ENCODE measurements at regions not wholly inside any gene's neighbourhood (a gene's known extent, or its start where the extent isn't known, plus 50 kb on each side); places are given as distances from the start of the nearest gene placed in this dataset.
"Not testable (repeated sequence)": the region's sequence is repeated elsewhere in the genome, so short reads cannot be mapped to it uniquely, and the experiment has no call there.

DNA sequence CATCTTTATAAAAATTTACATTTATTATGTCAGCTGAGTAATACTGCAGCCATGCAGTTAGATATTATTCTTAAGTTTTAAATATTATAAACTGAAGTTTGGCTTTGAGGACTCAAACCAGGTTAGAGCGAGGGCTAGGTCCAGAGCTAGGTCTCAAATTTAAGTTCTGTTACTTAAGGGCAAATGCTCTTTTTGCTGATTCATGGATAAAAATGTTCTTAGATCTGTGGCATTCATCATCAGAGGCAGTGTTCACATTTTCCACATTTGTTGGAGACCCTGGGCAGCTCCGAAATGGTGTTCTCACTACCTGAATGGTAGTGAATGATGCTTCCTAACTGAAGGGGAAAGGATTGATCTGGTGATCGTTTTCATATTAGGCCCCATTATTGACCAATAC lies 121.4 kb upstream of the MB21D2 start:
- no peak for DNase-seq (ENCODE audit: low spot score in 2 of 2)
- intact Hi-C loops (cut with DNase I; ENCODE audit: low total_unique reads), result no loop called here
- H3K4me3 ChIP-seq (ENCODE audit: low read depth, poor library complexity, severe bottlenecking), result no peak overlapping the region
- WGBS, 2 donors, result 93 to 94% methylated on average over 3 of the region's 3 CpGs
- TF ChIP-seq, protein P1, sequence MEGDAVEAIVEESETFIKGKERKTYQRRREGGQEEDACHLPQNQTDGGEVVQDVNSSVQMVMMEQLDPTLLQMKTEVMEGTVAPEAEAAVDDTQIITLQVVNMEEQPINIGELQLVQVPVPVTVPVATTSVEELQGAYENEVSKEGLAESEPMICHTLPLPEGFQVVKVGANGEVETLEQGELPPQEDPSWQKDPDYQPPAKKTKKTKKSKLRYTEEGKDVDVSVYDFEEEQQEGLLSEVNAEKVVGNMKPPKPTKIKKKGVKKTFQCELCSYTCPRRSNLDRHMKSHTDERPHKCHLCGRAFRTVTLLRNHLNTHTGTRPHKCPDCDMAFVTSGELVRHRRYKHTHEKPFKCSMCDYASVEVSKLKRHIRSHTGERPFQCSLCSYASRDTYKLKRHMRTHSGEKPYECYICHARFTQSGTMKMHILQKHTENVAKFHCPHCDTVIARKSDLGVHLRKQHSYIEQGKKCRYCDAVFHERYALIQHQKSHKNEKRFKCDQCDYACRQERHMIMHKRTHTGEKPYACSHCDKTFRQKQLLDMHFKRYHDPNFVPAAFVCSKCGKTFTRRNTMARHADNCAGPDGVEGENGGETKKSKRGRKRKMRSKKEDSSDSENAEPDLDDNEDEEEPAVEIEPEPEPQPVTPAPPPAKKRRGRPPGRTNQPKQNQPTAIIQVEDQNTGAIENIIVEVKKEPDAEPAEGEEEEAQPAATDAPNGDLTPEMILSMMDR (IDR thresholded peaks at IDR 0.05), result no peak
- TF ChIP-seq POLR2A (IDR thresholded peaks at IDR 0.05), result no peak

DNA sequence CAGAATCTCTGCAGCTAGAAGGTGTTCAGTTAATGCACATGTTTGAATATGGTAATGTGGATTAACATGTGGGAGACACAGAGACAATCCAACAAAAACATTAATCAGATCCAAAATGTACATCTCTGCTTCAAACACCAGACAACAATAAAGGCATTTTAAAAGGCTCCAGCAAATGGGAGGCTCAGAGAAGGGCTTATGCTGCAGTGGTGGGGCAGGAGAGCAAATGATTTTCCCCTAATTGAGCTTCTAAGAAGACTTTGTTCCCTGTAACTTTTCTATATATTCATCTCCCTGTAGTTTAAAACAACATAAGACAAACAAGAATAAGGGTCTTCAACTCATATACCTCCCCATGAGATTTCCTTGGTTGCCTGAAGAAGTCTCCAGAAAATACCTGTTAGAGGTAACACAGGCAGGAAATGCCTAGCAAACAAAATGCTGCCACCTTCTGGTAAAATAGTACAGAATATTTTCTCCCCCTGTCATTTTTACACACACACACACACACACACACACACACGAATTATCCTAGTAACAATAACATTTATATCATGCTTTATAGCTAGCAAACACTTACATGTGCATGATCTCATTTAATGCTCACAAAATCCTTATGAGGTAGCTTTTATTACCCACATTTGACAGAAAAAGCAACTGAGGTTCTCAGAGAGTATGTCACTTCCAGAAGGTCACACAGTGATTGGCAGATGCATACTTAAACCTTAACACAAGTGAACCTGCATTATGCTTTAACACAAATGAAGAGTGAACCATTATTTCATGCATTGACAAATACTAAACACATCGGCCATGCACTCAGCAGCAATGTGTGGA lies 123.4 kb upstream of the MB21D2 start:
- intact Hi-C loops (cut with DNase I; ENCODE audit: low total_unique reads), result loop anchor here (5.0 kb wide), 1 partner anchor 229 kb away; no protein-coding TSS in a partner anchor
- TF ChIP-seq, protein P1 (IDR thresholded peaks at IDR 0.05), result no peak
- TF ChIP-seq POLR2A (IDR thresholded peaks at IDR 0.05), result no peak
- H3K4me3 ChIP-seq (ENCODE audit: low read depth, poor library complexity, severe bottlenecking), result no peak overlapping the region
- no peak for DNase-seq (ENCODE audit: low spot score in 2 of 2)
- WGBS, 2 donors, result 41 to 47% methylated on average over 2 of the region's 2 CpGs

- H3K4me3 ChIP-seq (ENCODE audit: low read depth, poor library complexity, severe bottlenecking), result no peak overlapping the region
- intact Hi-C loops (cut with DNase I; ENCODE audit: low total_unique reads), result no loop called here
- DNase-seq (ENCODE audit: low spot score in 2 of 2), result no peak
- no peak for TF ChIP-seq POLR2A (IDR thresholded peaks at IDR 0.05)
- WGBS, 2 donors, result 64 to 74% methylated on average over 5 of the region's 5 CpGs
Measured at GRCh38 chr3:193046371-193046770, 128.7 kb upstream of the MB21D2 start.

- intact Hi-C loops (cut with DNase I; ENCODE audit: low total_unique reads); H3K4me3 ChIP-seq (ENCODE audit: low read depth, poor library complexity, severe bottlenecking): not testable (repeated sequence)
- WGBS, 2 donors, result 0 to 71% methylated on average over 1 of the region's 1 CpG
Measured at GRCh38 chr3:193047461-193047860, 129.8 kb upstream of the MB21D2 start.

GRCh38 chr3:193048127-193048526 lies 130.5 kb upstream of the MB21D2 start:
- no peak for DNase-seq (ENCODE audit: low spot score in 2 of 2)
- WGBS, 2 donors, result 53 to 58% methylated on average over 1 of the region's 1 CpG
- no peak overlapping the region for H3K4me3 ChIP-seq (ENCODE audit: low read depth, poor library complexity, severe bottlenecking)
- intact Hi-C loops (cut with DNase I; ENCODE audit: low total_unique reads), result no loop called here
- TF ChIP-seq, protein P1 (IDR thresholded peaks at IDR 0.05), result no peak
- no peak for TF ChIP-seq POLR2A (IDR thresholded peaks at IDR 0.05)

More at GRCh38 chr3:193047461-193047860, 129.8 kb upstream of the MB21D2 start:
- not testable (repeated sequence) for DNase-seq (ENCODE audit: low spot score in 2 of 2)

- TF ChIP-seq POLR2A (IDR thresholded peaks at IDR 0.05), result no peak
- TF ChIP-seq, protein P1 (IDR thresholded peaks at IDR 0.05), result no peak
- 48 to 52% methylated on average over 4 of the region's 4 CpGs for WGBS, 2 donors
- intact Hi-C loops (cut with DNase I; ENCODE audit: low total_unique reads), result no loop called here
- H3K4me3 ChIP-seq (ENCODE audit: low read depth, poor library complexity, severe bottlenecking), result no peak overlapping the region
- no peak for DNase-seq (ENCODE audit: low spot score in 2 of 2)
Measured at GRCh38 chr3:193049935-193050334, 132.3 kb upstream of the MB21D2 start.

DNA sequence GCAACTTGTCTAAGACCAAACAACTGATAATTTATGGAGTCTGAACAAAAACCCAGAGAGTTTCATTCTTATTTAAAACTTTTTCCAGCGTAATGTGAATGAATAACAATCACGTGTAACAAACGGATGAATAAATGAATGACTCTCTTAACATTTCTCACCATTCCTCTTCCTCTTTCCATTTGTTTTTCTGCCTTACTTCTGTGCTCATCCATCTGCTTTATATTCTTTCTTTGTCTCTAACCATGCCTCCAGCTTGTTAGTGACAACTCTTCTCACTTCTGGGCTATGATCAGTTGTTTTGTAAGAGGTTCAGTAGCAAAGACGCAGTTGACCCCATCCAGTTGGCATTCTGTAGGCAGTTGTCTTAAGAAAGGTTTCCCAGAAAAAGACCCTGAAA lies 133.7 kb upstream of the MB21D2 start:
- TF ChIP-seq, protein P1 (IDR thresholded peaks at IDR 0.05), result no peak
- no peak for TF ChIP-seq POLR2A (IDR thresholded peaks at IDR 0.05)
- H3K4me3 ChIP-seq (ENCODE audit: low read depth, poor library complexity, severe bottlenecking), result no peak overlapping the region
- no peak for DNase-seq (ENCODE audit: low spot score in 2 of 2)
- 84 to 91% methylated on average over 4 of the region's 4 CpGs for whole genome bisulfite sequencing, 2 donors
- intact Hi-C loops (cut with DNase I; ENCODE audit: low total_unique reads), result no loop called here
